ENCODE measurements at regions not wholly inside any gene's neighbourhood (a gene's known extent, or its start where the extent isn't known, plus 50 kb on each side); places are given as distances from the start of the nearest gene placed in this dataset. TPM values are rescaled to one million over a fixed set of nuclear protein-coding genes. Genes with fewer than 3 reads are reported as not detected.

GRCh38 chr2:6793913-6794312 lies 71.8 kb downstream of the CMPK2 start:
- ChIA-PET CTCF (interaction anchor here (0.9 to 1.0 kb wide), 2 partner anchors 14 to 32 kb away, joined by 3 read pairs; no protein-coding TSS in a partner anchor), POLR2A (no interaction called here)
- no peak for DNase-seq (ENCODE audit: low read depth)
- no peaks in the 10 kb centered on the region for H3K27me3 ChIP-seq (ENCODE audit: control insufficient read depth, insufficient read depth, low read length)
- H3K36me3 ChIP-seq (ENCODE audit: control insufficient read depth, insufficient read depth, low read length), result no peaks in the 10 kb centered on the region
- H3K4me3 ChIP-seq (ENCODE audit: low read depth, low read length), result no peak overlapping the region
- TF ChIP-seq, protein P1, sequence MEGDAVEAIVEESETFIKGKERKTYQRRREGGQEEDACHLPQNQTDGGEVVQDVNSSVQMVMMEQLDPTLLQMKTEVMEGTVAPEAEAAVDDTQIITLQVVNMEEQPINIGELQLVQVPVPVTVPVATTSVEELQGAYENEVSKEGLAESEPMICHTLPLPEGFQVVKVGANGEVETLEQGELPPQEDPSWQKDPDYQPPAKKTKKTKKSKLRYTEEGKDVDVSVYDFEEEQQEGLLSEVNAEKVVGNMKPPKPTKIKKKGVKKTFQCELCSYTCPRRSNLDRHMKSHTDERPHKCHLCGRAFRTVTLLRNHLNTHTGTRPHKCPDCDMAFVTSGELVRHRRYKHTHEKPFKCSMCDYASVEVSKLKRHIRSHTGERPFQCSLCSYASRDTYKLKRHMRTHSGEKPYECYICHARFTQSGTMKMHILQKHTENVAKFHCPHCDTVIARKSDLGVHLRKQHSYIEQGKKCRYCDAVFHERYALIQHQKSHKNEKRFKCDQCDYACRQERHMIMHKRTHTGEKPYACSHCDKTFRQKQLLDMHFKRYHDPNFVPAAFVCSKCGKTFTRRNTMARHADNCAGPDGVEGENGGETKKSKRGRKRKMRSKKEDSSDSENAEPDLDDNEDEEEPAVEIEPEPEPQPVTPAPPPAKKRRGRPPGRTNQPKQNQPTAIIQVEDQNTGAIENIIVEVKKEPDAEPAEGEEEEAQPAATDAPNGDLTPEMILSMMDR (IDR thresholded peaks at IDR 0.05; ENCODE audit: insufficient read depth, low read depth, low read length), result no peak

DNA sequence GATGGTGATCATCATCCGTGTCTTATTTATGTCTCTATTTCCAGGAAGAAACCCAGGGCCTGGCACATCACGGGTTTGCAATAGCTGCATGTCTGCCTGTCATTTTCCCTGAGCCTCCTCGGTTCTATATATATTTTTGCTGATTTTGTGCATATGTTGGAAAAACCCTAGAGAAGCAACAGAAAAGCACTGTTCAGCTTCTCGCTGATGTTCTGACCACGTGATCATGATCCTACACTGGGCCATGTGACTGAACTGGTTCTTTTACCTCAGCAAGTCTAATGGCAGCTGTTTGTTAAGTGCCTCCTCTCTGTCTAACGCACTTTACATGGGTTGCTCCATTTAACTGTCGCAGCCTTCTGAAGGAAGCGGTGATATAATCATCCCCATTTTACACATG lies 71.3 kb downstream of the CMPK2 start:
- ChIA-PET POLR2A (no interaction called here), CTCF (no interaction called here)
- no peak overlapping the region for H3K4me3 ChIP-seq (ENCODE audit: low read depth, low read length)
- H3K27me3 ChIP-seq (ENCODE audit: control insufficient read depth, insufficient read depth, low read length), result no peaks in the 10 kb centered on the region
- H3K36me3 ChIP-seq (ENCODE audit: control insufficient read depth, insufficient read depth, low read length), result no peaks in the 10 kb centered on the region
- TF ChIP-seq, protein P1 (IDR thresholded peaks at IDR 0.05; ENCODE audit: insufficient read depth, low read depth, low read length), result no peak
- no peak for DNase-seq (ENCODE audit: low read depth)

Small RNA genes in the stretch of these regions (small RNA-seq; reads per million reads assigned to genes)
- not detected for gene MIR7158 (ENCODE audit: insufficient read length, low read depth, low replicate concordance)
